Activated gamma-delta T cell treated with anti-CD3 and anti-CD28 coated beads, Interleukin-2, amount 50 U/mL, for 16 hours (primary cell): ENCODE measurements at regions not wholly inside any gene's neighbourhood (a gene's known extent, or its start where the extent isn't known, plus 50 kb on each side); places are given as distances from the start of the nearest gene placed in this dataset.
A peak's percentile ranks its signal among the peaks of the same experiment; 100 is the strongest.
"Not testable (repeated sequence)": the region's sequence is repeated elsewhere in the genome, so short reads cannot be mapped to it uniquely, and the experiment has no call there.

Source experiments
- DNase-seq: peaks from one replicate; pipeline ENCODE4 v3.0.0-alpha.2; 2020; ENCODE audit warnings: low read depth

DNA sequence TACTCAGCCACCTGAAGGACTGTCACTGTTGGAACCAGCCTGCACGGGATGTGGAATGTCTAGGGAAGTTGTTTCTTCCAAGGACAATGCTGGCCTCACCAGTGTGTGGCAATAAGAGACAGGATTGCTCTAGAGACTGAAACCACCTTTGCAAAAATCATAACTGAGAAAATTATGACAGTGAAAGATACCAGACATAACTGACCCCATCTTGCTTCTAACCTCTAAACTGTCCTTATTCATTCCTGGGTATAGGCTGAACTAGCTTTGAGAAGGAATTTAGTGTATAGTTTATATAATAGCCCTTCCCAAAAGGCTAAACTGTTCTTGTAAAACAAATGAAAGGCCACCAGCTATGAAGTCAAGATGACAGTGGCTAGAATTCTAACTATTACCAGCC, 83.6 kb downstream of the IER5 start:
- no peak for DNase-seq

DNA sequence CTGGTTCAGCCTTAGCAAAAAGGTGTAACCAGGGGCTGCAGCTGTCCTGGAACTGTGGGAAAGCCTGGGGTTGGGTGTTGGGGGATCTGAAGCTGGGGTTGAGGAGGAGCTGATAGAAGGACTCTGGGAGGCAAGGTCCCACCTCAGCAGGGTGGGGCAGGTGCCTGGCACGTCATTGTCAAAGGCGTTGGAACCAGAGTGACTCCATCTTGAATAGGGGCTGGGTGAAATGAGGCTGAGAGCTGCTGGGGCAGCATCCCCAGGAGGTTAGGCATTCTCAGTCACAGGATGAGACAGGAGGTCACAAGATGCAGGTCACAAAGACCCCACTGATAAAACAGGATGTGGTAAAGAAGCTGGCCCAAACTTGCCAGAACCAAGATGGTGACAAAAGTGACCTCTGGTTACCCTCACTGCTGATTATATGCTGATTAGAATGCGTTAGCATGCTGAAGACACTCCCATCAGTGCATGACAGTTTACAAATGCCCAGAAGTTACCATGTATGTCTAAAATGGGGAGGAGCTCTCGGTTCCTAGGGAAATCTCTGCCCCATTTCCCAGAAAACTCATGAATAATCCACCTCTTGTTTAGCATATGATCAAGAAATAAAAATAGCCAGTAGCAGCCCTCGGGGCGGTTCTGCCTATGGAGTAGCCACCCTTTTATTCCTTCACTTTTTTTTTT, 85.4 kb downstream of the IER5 start:
- DNase-seq: no peak

- no peak for DNase-seq
Measured at GRCh38 chr1:181174861-181175260, 86.4 kb downstream of the IER5 start.

- DNase-seq: no peak
Measured at GRCh38 chr1:181175356-181175910, 86.9 kb downstream of the IER5 start.

DNA sequence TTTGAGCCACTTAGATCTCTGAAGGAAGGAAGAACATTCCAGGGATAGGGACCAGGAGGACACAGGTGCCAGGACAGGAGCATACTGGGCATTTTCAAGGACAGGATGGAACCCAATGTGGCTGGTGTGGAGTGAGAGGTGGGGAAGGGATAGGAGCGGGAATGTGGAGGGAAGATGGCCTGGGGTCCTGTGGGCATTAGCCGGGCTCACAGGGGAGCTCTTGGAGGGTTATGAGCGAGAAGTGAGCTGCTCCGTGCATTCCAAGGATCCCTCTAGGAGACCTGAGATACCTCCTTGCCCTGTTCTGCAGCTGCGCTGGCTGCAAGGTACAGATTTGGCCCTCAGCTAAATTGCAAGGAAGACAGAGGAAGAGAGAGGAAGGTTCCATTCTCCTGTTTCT, 87.5 kb downstream of the IER5 start:
- DNase-seq: no peak

DNA sequence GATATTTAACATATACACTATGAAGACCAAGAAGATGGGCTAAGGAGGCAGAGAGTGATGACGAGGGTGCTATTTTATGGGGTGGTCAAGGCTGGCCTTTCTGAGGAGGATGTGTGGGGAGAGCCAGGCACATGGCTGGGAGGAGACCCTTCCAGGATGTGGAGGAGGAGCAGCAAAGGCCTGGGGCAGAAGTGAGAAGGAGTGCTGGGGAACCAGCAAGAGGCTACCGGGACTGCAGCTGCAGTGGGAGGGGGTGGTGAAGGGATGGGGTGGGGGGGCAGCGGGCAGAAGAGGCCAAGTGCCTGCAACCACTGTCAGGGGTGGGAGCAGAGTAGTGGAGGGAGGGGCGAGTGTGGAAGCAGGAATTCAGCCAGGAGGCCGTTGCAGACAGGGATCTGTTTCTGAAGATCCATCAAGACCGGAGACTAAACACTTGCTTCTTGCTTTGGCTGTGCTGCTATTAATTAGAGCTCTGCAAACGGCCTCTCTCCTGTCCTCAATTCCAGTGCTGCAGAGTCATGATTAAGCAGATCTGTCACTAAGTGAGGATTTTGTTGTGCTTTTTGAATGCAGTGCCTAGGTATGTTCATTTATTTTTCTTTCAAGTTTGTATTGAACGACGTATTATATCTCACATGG, 89.9 kb downstream of the IER5 start:
- DNase-seq: no peak

DNA sequence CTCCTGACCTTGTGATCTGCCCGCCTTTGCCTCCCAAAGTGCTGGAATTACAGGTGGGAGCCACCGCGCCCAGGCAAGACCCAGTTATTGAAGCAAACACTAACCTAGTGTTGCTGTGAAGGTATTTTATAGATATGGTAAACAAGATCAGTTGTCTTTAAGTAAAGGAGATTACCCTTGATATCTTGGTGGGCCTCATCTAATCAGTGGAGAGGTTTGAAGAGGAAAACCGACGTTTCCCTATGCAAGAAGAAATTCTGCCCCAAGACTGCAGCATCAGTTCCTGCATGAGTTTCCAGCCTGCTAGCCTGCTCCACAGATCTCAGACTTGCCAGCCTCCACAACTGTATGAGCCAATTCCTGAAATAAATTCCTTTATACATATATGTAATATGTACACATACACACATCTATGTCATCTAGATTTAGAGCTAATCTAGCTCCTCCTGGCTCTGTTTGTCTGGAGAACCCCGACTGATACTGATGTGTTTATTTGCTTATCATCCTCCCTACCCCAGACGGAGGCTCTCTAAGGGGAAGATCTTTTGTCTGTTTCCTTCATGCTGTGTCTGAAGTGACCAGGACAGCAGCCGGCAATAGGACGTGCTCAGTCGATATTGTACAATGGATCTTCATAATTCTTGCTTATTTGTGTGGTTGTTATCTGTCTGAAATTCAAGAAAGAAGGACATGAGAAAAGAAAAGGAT, 90.9 kb downstream of the IER5 start:
- DNase-seq: no peak

- DNase-seq: no peak
Measured at GRCh38 chr1:181179987-181180365, 91.5 kb downstream of the IER5 start.

GRCh38 chr1:181180407-181181031, 92.0 kb downstream of the IER5 start:
- no peak for DNase-seq

DNA sequence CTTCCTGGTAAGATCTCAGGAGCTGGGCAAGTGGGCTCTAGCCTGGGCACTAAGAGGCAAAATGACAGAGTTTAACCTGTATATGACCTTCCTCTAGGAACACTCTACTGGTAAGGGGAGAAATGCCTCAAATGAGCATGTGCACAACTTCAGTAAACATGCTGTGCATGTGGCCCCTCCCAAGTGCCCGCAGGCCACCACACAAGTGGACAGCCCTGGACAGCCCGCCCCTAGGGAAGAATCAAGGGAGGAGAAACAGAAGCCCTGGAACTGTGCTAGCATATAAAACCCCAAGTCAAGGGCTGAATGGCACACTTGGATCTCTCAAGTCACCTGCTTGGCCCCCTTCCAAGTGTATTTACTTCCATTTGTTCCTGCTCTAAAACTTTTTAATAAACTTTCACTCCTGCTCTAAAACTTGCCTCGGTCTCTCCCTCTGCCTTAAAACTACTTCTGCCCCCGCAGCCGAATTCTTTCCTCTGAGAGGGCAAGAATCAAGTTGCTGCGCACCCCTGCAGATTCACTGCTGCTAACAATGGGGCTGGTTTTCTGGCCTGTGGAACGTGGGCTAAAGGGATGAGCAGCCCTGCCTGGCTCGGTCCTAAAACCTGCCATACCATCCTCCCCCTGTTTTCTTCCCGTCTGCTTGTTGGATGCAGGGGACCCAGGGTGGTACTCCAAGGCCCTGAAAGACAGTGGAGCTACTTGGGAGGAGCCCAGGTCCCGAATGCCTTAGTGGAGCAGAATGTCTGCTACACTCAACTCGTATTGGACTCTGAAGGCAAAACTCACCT, 93.5 kb downstream of the IER5 start:
- DNase-seq: no peak

GRCh38 chr1:181184621-181185020, 96.1 kb downstream of the IER5 start:
- no peak for DNase-seq

DNA sequence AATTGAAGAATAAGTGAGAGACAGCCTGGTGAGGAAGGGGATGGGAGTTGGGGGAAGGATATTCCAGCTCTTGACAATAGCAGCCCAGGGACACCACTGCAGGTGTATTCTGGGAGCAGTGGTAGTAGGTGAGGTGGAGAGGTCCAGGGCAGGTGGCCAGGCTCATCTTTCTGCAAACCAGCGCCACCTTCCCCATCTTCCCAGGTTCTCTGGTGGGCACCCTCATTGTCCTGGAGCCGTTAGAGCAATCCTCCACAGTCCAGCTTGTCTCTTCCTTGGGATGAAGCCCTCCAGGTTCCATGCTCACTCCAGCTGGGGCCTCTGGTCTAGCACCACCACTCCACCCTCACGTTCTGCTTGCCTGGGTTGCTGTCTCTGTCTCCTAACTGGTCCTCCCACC, 97.0 kb downstream of the IER5 start:
- DNase-seq: no peak

GRCh38 chr1:181186133-181186532, 97.6 kb downstream of the IER5 start:
- DNase-seq: not testable (repeated sequence)

DNA sequence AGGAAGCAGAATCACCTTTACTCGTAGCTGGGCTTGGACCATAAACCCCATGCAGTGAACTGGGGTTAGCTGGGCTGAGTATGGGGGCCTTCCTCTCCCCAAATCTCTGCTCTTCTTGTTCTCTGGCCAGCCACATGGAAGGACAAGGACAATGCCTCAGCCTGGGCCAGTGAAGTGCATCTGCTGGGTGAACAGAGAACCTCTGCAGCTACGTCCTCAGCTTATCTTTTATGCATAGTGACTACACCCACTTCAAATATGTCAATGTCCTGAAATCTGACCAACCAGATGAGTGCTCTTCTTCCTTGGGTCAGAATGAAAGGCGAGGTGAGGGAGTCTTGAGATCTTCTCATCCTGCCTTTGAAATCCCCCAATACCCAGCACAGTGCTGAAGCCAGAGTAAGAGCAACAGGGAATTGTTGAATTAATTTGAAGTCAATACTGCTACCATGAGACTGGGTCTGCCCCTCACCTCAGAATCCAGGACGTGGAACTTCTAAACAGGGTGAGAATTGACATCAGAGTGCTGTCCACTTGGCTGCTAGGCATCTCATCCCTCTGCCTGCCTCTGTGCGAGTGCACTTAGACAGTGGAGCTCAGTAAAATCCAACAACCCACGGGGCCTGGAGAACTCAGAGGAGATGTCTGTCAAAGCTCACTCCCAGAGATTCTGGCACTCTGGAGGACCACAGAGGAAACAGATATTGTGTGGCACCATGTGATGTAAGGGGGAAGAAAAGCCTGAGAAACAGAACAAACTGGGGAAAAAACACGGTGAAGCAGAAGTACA, 99.0 kb downstream of the IER5 start:
- no peak for DNase-seq

DNA sequence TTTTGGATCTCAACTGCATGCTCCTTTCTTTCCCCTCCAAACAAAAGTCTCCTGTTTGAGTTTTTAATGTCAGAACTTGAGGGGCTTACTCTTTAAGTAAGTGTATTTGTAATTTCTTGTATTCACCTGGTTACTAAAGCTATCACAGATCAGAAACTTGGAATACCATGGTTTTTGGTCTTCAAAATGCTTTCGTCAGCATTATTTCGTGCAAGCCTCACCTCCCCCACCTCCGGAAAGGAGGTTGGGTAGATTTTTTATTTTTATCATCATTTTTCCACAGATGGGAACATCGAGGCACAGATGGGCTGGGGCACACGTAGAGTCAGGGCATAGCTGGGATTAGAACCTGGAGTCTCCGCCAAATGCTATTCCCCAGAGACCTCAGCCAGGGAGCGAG, 100.7 kb downstream of the IER5 start:
- DNase-seq: no peak

- DNase-seq: peak; percentile 52
Measured at GRCh38 chr1:181189691-181190363, 101.3 kb downstream of the IER5 start.

DNA sequence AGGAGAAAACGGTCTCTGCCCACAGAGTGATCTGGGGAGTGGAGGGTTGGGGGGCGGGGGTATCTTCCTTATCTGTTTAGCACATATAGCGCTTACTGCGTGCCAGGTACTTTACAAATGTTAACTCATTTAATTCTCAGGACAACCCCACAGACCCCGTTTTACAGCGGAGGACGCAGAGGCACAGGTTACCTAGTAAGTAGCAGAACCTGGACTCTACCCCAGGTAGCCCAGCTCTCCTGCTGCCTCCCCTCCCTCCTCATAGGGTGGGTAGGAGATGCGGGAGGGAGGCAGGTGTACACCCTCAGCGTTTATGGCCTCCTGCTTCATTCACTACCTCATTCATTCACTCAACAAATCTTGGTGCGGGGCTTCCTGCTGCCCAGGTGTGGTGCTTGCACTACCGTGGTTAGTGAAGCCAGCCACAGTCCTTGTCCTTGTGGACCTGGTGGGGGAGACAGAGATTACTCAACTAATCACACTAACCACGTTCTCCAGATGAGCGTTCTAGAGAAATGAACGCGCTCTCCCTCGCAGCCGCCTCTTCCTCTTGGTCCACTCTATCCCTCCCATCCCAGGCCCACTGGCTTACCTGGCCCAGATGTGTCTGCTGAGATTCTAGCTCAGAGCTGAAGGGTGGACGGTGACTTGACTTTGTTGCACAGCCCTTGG, 102.0 kb downstream of the IER5 start:
- no peak for DNase-seq

- no peak for DNase-seq
Measured at GRCh38 chr1:181191494-181192040, 103.1 kb downstream of the IER5 start.

GRCh38 chr1:181192316-181192715, 103.8 kb downstream of the IER5 start:
- DNase-seq: no peak
